Activated CD8-positive, alpha-beta memory T cell treated with anti-CD3 and anti-CD28 coated beads, Interleukin-2, amount 50 U/mL, for 4 hours (primary cell): ENCODE measurements at regions not wholly inside any gene's neighbourhood (a gene's known extent, or its start where the extent isn't known, plus 50 kb on each side); places are given as distances from the start of the nearest gene placed in this dataset.

Experiments
- DNase-seq: peaks from one replicate; pipeline ENCODE4 v3.0.0-alpha.2; 2020

DNA sequence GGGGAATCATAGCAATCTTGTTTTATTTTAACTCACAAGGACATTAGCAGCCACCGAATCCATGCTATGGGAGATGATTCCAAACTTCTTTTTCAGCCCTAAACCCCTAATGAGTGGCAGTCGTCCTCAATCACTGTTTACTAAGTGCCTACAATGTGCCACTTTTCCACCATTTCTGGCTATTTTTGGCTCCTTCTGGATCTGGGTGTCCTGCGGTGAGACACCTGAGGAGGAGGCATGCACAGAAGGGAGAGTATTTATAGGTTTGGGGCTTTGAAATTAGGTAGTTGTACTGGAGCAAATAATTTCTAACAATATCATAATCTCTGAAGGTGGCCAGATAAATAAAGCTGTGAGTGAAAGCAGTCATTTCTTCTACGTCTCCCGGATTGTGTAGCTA is 1125.6 kb downstream of the BCL11B start:
- no peak for DNase-seq

DNA sequence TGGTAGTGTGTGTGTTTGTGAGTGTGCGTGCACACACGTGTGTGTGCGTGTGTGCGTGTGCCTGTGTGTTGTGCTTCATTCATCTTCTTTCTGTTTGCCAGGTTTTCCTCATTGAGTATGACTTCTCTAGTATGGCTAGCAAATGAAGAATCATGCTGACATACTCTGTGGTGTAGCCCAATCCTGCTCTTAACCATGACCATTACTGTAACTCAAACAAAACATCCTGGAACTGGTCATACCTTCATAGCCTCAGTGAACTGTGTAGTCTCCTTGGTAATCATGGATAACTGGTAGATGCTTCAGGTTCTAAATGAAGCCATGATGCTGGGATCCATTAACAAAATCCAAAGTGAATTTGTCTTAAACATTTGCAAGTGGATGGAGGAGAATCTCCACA is 1117.7 kb downstream of the BCL11B start:
- no peak for DNase-seq

DNA sequence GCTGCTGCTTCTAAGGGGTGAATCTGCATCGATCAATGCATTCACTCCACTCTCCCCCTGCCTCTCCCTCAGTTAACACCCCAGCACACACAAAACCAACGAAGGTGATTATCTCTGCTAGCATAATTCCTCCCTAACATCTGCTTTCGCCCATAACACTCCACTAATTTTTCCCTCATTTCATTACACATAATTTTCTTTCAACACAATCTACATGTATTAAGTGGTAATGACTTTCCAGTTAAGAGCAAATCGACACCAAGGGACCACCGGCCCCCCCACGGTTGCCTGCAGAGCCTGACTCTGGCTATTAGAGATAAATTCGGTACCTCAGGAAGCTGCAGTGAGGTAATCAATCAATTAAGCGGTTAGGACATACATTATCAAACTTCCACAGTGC is 1115.6 kb downstream of the BCL11B start:
- no peak for DNase-seq

DNA sequence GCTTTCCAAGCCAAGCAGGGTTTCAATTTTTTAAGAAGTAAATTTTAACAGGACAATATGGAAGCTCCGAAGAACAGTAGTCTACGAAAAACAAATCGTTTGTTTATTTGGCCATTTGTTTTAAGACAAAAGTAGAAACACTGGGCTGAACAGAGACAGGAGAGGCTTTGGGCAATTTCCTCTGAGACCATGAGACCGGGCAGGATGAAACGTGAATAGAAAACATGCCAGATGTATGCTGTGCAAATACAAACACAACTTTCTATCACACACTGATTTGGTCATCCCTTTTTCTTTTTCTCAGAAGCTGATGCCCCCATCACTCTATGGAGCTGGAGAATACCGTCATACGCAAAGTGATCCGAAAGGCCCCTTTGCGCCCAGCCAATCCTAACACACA is 1111.1 kb downstream of the BCL11B start:
- no peak for DNase-seq

DNA sequence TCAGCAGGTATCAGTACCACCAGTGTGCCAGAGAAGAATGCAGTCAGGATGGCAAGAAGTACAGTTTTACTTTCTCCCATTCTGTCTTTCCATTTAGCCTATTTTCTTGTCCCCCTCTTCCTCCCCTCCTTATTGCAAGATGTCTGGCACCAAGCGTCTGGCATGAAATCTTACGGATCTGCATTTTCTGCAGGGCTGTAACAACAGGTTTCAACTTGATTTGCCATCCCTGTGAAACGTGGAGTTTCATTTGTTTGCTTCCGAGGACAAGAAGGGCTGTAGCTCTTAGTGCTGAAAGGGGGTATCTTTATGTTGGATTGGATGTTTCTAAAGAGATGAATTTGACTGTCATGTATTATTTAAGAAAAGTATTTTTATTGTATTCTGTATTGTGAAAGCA is 1110.6 kb downstream of the BCL11B start:
- DNase-seq, result no peak

DNA sequence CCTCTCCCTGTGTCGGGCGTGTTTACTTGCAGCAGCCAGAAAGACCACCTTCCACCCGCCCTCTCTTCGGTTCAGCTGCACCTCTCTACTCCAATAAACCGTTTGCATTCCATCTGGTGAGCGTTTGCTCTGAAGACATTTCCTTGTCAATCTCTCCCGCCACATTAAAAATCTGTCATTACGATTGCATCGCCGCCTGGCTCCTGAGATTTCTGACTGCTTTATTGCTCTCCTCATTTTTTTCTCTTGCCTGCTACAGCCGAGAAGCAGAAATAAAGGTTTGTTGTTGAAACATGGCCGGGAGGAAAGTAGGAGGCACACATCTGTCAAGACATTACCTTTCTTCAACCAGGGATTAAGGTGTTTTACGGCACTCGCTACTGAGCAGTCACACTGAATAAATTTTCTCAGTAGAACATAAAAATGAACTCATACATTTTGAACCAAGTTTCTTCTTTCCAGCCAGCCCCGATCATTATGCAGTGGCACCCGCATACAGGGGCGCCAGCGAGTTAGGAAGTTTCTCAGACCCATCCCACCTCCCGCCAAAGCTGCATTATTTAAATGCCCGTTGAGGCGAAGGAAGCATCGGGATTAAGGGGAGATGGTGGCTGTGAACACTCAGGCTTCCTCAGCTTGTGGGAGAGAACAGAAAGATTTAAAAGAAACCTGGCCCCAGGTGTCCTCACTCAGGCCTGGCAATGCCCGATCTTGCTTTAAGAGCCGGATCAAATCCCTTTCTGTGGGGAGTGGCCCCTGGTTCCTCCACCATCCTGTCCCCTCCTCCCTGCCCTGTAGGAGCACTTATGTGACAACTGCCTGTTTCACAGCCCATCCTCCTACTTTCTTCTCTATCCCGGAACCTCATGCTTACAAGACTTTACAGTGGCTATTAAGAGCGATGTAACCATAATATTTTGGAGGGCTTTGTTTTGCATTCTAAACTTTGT is 1108.9 kb downstream of the BCL11B start:
- no peak for DNase-seq

DNA sequence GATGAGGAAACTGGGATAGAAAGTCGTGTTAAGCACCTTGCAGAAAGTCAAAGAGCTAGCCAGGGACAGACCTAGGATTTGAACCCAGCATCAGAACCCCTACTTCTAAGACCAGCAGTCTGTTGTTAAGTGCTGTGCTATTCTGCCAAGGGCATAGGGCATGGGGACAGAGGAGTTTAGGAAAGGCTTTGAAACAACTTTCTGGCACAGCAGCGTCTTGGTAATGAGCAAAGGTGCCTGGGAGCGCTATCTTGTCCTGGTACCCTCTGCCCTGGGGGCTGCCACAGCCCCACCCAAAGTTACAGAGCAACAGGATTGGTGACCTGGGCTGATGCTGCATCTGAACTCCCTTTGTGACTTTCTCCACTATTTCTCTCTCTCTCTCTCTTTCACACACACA is 1108.1 kb downstream of the BCL11B start:
- no peak for DNase-seq

DNA sequence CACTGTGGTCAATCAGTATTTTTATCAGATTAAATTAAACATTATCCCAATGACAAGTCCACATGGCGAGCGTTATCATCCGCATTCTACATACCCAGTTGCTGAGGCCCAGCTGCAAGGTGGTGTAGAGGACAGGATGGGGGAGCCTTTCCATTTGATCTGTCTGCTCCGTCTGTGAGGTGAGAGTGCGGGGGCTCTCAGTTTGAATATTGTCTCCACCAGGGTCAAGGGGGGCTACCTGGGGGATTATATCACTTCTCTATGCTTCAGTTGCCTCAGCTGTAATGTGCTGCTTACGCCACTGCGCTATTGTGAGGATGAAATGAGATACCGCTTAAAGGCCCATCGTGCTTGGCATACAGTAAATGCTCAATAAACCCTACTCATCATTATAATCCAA is 1106.0 kb downstream of the BCL11B start:
- no peak for DNase-seq

DNA sequence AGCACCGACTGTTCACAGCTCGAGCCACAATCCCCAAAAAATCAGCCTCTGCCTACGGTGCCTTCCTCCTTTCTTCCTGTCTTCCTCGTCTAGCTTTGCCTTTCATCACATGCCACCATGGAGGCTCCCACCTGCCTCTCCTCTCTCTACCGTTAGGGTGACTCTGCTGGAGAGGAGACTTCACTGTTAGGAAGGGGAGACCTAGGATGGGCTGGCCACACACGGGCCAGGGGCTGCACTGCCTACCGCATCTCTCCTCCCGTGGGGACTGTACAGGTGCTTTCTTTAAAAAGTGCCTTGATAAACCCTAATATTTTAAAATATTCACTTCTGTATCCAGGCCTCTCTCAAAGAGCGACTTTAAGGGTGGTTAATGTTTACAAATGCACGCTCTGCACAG is 1104.7 kb downstream of the BCL11B start:
- DNase-seq, result no peak

DNA sequence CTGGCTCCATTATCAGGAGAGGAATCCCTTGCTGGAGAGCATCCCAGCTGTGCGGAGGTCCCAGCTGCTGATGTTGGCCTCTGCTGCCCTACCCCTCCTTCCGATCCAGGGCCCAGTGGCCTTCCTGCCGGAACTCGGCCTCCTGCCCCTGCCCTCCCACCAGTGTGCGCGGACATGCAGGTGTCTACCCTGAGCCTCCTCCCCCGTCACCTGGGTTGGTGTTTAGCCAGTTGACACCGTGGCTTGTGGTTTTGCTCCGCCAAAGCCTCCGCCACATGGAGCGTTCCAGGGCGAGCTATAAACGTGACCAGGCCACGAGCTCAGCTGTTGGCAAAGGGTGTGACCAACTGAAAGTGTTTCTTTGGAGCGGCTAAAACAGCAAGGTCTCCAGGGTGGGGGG is 1104.3 kb downstream of the BCL11B start:
- no peak for DNase-seq

DNA sequence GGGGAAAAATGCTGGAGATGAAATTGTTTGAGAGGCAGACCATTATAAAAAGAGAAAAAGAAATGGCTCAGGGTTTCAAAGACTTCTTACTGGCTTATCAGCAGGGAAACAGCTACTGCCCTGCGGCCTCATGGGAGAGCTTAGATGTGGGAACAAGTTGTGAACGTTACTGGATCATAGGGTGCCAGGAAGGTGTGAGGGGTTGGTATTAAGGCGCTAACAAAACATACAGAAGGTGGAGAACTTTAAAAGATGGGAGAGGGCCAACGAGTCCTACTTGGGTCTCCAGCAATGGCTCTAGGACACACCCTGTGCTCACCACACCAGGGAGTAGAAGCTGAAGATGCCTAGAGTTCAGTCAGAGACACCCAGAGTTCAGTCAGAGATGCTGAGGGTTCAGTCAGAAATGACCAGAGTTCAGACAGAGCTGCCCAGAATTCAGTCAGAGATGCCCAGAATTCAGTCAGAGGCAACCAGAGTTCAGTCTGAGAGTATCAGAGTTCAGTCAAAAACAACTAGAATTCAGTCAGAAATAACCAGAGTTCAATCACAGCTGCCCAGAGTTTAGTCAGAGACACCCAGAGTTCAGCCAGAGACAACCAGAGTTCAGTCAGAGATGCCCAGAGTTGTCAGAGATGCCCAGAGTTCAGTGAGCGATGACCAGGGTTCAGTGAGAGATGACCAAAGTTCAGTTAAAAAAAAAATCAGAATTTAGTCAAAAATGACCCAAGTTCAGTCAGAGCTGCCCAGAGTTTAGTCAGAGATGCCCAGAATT is 1103.6 kb downstream of the BCL11B start:
- DNase-seq, result no peak

DNA sequence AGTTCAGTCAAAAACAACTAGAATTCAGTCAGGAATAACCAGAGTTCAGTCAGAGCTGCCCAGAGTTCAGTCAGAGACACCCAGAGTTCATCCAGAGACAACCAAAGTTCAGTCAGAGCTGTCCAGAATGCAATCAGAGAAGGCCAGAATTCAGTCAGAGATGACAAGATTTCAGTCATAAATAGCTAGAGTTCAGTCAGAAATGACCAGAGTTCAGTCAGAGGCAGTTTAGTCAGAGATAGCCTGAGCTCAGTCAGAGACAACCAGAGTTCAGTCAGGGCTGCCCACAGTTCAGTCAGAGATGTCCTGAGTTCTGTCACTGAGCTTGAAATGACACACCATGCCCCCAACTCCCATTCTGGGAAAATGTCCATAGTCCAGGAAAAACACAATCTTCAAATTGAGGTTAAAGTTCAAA is 1102.8 kb downstream of the BCL11B start:
- no peak for DNase-seq

DNA sequence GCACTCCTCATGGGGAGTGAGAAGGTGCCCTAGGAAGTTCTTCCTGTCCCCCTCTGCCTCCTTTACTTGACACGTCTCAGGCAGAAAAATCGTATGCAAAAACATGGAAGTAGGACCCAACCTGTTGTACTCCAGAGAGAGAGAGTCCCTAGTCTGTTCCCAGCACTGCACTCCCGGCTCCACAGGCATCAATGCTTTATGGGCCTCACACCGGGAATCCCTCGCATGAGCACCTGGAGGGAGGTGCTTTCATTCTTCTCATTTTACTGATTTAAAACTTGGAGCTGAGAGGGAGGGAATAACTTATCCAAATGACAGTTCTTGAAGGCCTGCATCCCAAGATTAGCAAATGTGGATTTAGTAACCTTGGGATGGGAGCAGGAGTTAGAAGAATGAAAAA is 1101.4 kb downstream of the BCL11B start:
- DNase-seq, result no peak

DNA sequence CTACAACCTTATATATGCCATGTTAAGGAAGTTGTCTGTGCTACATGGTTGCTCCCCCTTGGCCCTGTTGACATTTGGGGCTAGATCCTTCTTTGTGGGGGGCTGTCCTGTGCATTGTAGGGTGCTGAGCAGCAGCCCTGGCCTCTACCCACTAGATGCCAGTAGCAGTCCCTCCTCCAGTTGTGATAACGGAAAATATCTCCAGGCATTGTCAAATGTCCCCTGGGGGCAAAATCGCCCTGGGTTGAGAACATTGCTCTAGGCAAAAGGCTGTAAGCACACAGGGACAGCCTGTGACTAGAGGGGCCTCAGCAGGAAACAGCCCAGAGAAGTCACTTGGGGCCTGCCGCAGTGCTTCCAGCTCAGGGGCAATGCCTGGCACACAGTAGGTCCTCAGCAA is 1100.3 kb downstream of the BCL11B start:
- DNase-seq, result no peak

DNA sequence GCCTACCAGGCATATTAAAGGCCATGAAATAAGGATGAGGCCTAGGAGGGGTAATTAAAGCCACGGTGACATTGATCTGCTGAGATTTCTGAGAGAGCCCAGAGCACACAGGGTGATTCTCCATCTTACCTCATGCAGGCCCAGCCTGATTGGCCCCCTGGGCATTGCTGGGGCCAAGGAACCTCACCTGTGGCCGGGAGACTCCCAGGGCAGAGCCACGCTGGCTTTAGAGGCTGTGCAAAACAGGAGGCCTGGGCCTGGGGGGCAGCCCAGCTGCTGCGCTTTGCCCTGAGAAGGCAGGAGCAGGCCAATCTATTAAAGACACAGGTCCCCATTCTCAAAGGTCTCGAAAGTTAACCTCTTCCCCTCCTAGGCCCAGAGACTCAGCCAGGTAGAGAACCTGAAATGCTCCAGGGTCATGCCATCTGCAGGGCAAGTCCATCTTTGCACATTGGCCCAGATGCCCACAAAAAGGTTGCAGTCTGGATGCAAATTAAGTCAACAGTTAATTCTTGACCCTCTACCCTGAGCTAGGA is 1099.7 kb downstream of the BCL11B start:
- no peak for DNase-seq

DNA sequence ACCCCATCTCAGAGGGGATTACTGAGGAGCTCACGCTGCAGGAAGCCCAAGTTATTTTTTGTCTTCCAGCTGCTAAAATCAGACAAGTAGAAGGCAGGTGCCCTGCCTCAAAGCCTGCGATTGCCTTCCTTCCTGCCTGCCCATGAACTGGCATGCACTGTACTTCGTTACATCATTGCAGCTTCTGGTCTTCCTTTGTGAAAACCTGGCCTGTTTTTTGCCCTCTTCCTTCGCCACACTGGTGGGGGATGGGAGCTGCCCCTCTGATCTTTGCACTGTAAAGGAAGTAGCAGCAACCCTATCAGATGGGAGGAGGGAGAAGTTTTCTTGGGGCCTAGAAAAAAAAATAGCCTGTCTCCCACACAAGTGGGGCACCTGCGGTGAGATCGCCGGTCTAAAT is 1098.7 kb downstream of the BCL11B start:
- DNase-seq, result peak; percentile 60

DNA sequence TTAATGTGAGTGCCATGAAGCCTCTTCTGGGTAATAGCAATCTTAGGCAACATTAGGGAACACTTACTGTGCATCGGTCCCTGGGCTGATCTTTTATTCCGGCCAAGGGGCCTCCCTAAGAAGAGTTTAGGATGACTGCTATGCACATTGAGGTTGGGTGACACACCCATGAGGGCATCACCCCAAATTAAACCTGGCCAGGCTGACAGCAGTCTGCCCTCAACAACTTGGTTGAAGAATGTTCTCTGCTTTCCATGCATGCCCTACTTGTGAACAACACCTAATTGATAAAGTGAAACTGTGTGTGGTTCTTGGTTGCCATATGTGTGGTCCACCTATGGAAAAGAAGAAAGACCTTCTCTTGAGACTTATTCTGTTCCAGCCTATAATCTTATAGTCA is 1098.0 kb downstream of the BCL11B start:
- DNase-seq, result no peak

DNA sequence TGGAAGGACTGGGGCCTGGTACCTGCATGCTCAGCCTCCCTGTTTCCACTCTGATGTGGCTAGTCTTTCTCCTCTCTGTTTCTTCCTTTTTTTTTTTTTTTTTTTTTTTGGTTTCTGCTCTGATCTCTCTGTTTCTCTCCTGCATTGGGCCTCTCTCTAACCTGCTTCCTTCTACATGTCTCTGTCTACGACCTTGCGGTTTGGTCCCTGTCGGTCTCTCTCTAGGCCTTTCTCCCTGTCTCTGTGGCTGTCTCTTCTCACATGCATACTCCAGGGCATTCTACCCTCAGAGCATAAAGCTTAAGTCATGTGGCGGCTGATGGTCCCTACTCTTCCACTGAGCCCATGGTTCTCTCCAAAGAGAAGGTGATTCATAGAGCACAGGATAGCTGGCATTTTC is 1096.6 kb downstream of the BCL11B start:
- no peak for DNase-seq

DNA sequence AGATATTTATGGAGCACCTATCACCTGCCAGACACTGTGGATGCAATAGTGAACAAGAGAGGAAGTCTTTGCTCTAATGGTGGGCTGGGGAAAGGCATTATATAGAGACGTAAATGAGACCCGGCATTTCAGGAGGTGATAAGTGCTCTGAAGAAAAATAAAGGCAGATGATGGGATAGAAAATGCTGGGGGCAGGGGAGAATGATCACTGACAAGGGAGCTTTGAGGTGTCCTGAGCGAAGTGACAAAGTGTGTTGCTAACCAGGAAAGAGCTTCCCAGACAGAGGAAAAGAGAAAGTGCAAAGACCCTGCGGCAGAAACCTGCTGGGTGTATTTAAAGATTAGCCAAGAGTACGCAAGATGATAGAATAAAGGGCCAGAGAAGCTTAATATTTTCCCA is 1096.1 kb downstream of the BCL11B start:
- DNase-seq, result no peak

DNA sequence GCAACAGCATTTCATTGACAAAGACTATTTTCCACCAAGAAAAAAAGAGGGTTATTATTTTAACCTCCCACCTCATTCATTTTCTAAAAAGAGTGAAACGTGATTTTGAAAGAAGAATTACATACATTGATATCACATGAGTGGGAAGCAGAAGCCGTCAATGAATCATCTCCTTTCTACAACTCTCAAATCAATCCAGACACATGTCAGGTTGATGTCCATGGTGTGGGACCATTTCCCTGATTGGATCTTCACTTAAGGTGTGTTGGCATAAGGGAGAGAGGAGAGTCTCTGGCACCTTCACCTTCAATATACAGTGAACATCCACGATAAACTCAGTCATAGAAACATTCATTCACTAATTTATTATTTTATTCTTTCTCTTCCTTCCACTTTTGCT is 1095.1 kb downstream of the BCL11B start:
- no peak for DNase-seq

DNA sequence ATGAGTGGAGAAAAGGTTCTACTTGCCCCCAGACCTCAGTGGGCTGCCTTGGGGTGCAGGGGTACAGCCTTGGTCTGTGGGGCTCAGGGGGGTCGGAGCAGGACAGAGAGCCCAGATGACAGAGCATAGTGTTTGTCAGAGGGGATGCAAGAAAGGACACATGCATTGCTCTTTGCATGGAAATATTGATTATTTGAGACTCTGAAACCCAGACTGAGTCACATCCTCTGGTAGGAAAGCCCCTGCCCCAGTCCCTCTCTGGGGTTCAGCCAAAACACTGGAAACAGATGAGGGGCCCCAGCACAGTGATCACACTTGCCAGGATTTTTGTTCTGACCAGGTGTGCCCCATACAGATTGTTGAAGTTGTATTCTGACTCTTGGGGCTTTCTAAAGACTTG is 1094.4 kb downstream of the BCL11B start:
- peak; percentile 65 for DNase-seq

DNA sequence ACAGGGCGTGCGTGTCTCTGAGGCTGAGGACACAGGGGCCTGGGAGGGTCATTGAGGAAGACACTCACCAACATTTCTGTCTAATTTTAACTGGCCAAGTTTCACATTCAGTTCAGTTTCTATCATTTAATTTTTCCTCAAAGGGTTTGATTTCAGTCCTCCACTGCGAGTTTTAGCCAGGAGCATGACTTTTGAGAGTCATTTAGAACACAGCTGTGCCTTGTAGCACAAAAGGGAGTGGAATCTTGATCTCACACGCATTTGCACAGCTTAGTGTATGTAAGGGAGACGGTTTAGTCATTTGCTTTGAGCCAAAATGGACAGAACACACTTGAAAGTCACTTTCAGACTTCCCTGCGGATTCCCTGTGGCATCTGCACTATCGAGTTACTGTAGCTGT is 1090.8 kb downstream of the BCL11B start:
- no peak for DNase-seq

DNA sequence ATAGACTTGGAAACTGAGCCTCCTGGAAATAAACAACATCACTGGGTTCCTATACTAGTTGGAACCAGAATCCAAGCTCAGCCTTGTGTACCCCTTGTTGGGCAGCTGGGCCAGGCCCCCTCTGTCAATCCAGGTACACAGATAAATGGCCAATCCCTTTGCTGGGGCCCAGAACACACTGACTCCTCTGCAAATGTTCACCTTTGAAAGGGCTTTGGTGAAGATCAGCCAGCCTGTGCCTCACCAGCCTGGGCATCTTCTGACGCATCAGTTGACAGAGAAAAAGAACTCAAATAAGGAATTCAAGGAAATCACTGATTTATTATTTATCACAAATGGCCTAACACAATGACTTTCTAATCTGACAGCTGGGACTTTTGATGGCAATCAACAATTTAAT is 1090.2 kb downstream of the BCL11B start:
- DNase-seq, result peak; percentile 45
